Transverse colon (tissue), 4 donors: ENCODE measurements at regions not wholly inside any gene's neighbourhood (a gene's known extent, or its start where the extent isn't known, plus 50 kb on each side); places are given as distances from the start of the nearest gene placed in this dataset.

Source experiments
- DNase-seq: peaks from one replicate; pipeline ENCODE4 v3.0.0-alpha.2; 2019
- H3K27ac ChIP-seq, 4 donors: fragments of 200-600 bp; sonication (generic); 2 replicates each; pipeline ENCODE4 v1.5.1; 2016 to 2018; ENCODE audit warnings: inconsistent platforms in 4 of 4
- H3K27me3 ChIP-seq: fragments of 200-600 bp; sonication (generic); 2 replicates; pipeline ENCODE4 v1.5.1; 2017; ENCODE audit warnings: inconsistent platforms
- H3K36me3 ChIP-seq, 4 donors: fragments of 200-600 bp; sonication (generic); 2 replicates each; pipeline ENCODE4 v1.5.1; 2017 to 2019; ENCODE audit warnings: inconsistent platforms in 4 of 4
- H3K4me1 ChIP-seq, 4 donors: fragments of 200-600 bp; sonication (generic); 2 replicates each; pipeline ENCODE4 v1.5.1; 2017 to 2020; ENCODE audit warnings: inconsistent platforms in 4 of 4
- H3K4me3 ChIP-seq, 4 donors: fragments of 200-600 bp; sonication (generic); 1 replicate in 1 of 4; 2 replicates in 3 of 4; pipeline versions ENCODE4 v1.5.1 to v1.6.1; 2017 to 2019; ENCODE audit warnings: inconsistent platforms in 4 of 4
- H3K9me3 ChIP-seq, 2 donors: fragments of 200-600 bp; sonication (generic); 2 replicates each; pipeline ENCODE4 v1.5.1; 2017 to 2019; ENCODE audit warnings: inconsistent platforms in 2 of 2
- EP300 ChIP-seq: sonication (generic); formaldehyde crosslinking; IDR thresholded peaks from one replicate; pipeline ENCODE4 v1.6.1; 2017; ENCODE audit warnings: antibody characterized with exemption, low read depth
- POLR2A ChIP-seq: fragments of 450-650 bp; IDR thresholded peaks from one replicate; pipeline ENCODE4 v1.6.1; 2016; ENCODE audit warnings: antibody characterized with exemption, mild to moderate bottlenecking, moderate library complexity
- POLR2AphosphoS5 ChIP-seq, 3 donors: sonication (generic); formaldehyde crosslinking; IDR thresholded peaks; one replicate each; pipeline ENCODE4 v1.6.1; 2016; ENCODE audit warnings: antibody characterized with exemption in 3 of 3
- whole genome bisulfite sequencing, 2 donors: methylation state at CpG; one replicate each; pipeline ENCODE4 v1.1.5; 2018; ENCODE audit warnings: low coverage in 1 of 2; 5-methylcytosine and 5-hydroxymethylcytosine counted together
- in situ Hi-C, 4 donors: fragments of 200-750 bp; cut with MboI; loops; one replicate each; pipeline versions ENCODE4 v1.15.0 to v1.15.1; 2017; ENCODE audit warnings: low sequenced_read_pairs in 3 of 4, low pct_ligation_motif_present in 1 of 4, low pct_unique_long_range_greater_than_20kb in 1 of 4
- intact Hi-C: fragments of 100-400 bp; cut with DNase I; formaldehyde crosslinking; loops from one replicate; pipeline ENCODE4 v1.15.1; 2023; ENCODE audit warnings: low total_unique reads
- TF ChIP-seq, protein P1 (sequence below), 5 experiments: fragments of 200-600 bp in 3 of 5; fragments of 450-650 bp in 2 of 5; sonication (generic) in 3 of 5; IDR thresholded peaks; 1 replicate in 2 of 5; 2 replicates in 3 of 5; pipeline ENCODE4 v1.5.1; 2016 to 2017; ENCODE audit warnings: antibody characterized with exemption in 5 of 5, inconsistent platforms in 3 of 5, mild to moderate bottlenecking in 2 of 5, moderate library complexity in 1 of 5

- no peaks in the 10 kb centered on the region for H3K27me3 ChIP-seq
Observed at GRCh38 chr7:47640265-47640664, 58.4 kb upstream of the TNS3 start.

GRCh38 chr7:47639495-47640110 is 57.7 kb upstream of the TNS3 start:
- intact Hi-C loops, result no loop called here
- WGBS, 2 donors, result 75 to 82% methylated on average over 3 of the region's 3 CpGs
- peak overlapping the region in 1 of 4 donors; percentile 61 for H3K27ac ChIP-seq

More at GRCh38 chr7:47640265-47640664, 58.4 kb upstream of the TNS3 start:
- Histone ChIP-seq H3K27ac (no peak overlapping the region), H3K9me3 (no peaks in the 10 kb centered on the region), H3K4me3 (no peak overlapping the region), H3K36me3 (no peaks in the 10 kb centered on the region), H3K4me1 (peaks cover 9 to 33% (median 19%) of the 10 kb centered on the region in 4 donors)
- in situ Hi-C loops (no loop called here), intact Hi-C loops (no loop called here)
- no peak for DNase-seq
- TF ChIP-seq EP300 (no peak), POLR2A (no peak)
- 91% methylated on average over 8 of the region's 8 CpGs; no CpG with 5 or more reads in 1 of the 2 donors for WGBS, 2 donors

GRCh38 chr7:47638679-47639315 is 56.9 kb upstream of the TNS3 start:
- WGBS, 2 donors, result 31 to 38% methylated on average over 8 to 13 of the region's 14 CpGs
- peaks cover 13 to 36% (median 25%) of the 10 kb centered on the region in 4 donors for H3K4me1 ChIP-seq
- peak; percentile 68 for DNase-seq
- no peaks in the 10 kb centered on the region for H3K36me3 ChIP-seq
- H3K27ac ChIP-seq, result peak overlapping the region in 2 of 4 donors; percentile 39 to 61
- in situ Hi-C loops, result no loop called here
- H3K9me3 ChIP-seq, result no peaks in the 10 kb centered on the region
- no peaks in the 10 kb centered on the region for H3K27me3 ChIP-seq
- intact Hi-C loops, result no loop called here
- no peak overlapping the region for H3K4me3 ChIP-seq
- TF ChIP-seq EP300, result no peak
- peak in 1 of 3 donors; percentile 18 for TF ChIP-seq POLR2AphosphoS5 (IDR thresholded peaks at IDR 0.05)

More at GRCh38 chr7:47639495-47640110, 57.7 kb upstream of the TNS3 start:
- H3K27me3 ChIP-seq, result no peaks in the 10 kb centered on the region
- in situ Hi-C loops, result no loop called here
- no peaks in the 10 kb centered on the region for H3K9me3 ChIP-seq
- no peak overlapping the region for H3K4me3 ChIP-seq
- TF ChIP-seq, protein P1, sequence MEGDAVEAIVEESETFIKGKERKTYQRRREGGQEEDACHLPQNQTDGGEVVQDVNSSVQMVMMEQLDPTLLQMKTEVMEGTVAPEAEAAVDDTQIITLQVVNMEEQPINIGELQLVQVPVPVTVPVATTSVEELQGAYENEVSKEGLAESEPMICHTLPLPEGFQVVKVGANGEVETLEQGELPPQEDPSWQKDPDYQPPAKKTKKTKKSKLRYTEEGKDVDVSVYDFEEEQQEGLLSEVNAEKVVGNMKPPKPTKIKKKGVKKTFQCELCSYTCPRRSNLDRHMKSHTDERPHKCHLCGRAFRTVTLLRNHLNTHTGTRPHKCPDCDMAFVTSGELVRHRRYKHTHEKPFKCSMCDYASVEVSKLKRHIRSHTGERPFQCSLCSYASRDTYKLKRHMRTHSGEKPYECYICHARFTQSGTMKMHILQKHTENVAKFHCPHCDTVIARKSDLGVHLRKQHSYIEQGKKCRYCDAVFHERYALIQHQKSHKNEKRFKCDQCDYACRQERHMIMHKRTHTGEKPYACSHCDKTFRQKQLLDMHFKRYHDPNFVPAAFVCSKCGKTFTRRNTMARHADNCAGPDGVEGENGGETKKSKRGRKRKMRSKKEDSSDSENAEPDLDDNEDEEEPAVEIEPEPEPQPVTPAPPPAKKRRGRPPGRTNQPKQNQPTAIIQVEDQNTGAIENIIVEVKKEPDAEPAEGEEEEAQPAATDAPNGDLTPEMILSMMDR (IDR thresholded peaks at IDR 0.05), result no peak
- TF ChIP-seq EP300 (no peak), POLR2A (no peak), POLR2AphosphoS5 (IDR thresholded peaks at IDR 0.05) (no peak)
- H3K4me1 ChIP-seq, result peaks cover 13 to 36% (median 25%) of the 10 kb centered on the region in 4 donors
- H3K36me3 ChIP-seq, result no peaks in the 10 kb centered on the region
- no peak for DNase-seq

DNA sequence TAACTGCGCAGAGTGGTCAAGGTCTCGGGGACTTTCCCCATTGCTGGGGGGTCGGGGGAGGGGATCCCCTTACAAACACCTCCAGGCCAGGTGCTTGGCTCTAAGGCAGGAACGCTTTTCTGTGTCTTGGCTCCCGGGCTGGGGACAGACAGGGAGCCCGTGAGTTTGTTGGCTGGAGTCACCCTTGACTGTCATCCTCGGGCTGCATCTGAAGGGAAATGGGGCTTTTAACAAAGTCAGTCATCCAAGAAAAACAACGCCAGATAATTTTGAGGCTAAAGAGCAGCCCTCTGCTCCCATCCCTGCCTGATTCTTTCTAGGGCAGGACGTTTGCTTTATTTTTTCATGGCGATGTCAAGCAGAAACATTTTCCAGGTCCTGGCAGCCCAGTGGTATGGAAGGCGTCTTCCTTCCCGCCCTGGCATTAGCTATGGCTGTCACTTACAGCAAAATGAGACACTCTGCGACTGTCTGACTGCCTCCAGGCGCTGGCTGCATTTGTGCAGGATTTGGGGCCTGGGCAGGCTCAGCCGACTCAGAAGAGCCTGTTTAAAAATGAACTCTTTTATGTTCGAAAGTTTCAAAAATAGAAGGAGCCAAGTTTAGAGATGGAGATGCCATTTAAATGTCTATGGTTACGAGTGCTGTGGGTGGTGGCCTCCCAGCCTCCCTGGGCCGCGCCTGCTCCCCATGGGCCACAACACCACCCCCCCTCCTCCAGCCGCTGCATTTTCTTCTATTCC is 54.7 kb upstream of the TNS3 start:
- Histone ChIP-seq H3K36me3 (no peaks in the 10 kb centered on the region), H3K4me1 (peaks cover 13 to 36% (median 25%) of the 10 kb centered on the region in 4 donors), H3K27ac (peak overlapping the region; percentile 50 to 84 (median 66)), H3K27me3 (no peaks in the 10 kb centered on the region), H3K4me3 (no peak overlapping the region), H3K9me3 (no peaks in the 10 kb centered on the region)
- TF ChIP-seq POLR2AphosphoS5 (IDR thresholded peaks at IDR 0.05), result peak in 1 of 3 donors; percentile 24
- TF ChIP-seq POLR2A, result no peak
- TF ChIP-seq, protein P1 (IDR thresholded peaks at IDR 0.05), result no peak
- 63 to 80% methylated on average over 2 to 20 of the region's 20 CpGs for WGBS, 2 donors
- intact Hi-C loops, result no loop called here
- in situ Hi-C loops, result no loop called here
- no peak for DNase-seq

- TF ChIP-seq EP300 (no peak), POLR2A (no peak), POLR2AphosphoS5 (IDR thresholded peaks at IDR 0.05) (no peak)
- TF ChIP-seq, protein P1 (IDR thresholded peaks at IDR 0.05), result no peak
- intact Hi-C loops (no loop called here), in situ Hi-C loops (no loop called here)
- Histone ChIP-seq H3K9me3 (no peaks in the 10 kb centered on the region), H3K27me3 (no peaks in the 10 kb centered on the region), H3K36me3 (no peaks in the 10 kb centered on the region), H3K4me1 (peaks cover 13 to 36% (median 25%) of the 10 kb centered on the region in 4 donors), H3K27ac (peak overlapping the region; percentile 50 to 84 (median 66)), H3K4me3 (no peak overlapping the region)
- 59 to 60% methylated on average over 1 to 4 of the region's 4 CpGs for WGBS, 2 donors
- no peak for DNase-seq
Observed at GRCh38 chr7:47636081-47636432, 54.1 kb upstream of the TNS3 start.
